ENCODE measurements at regions not wholly inside any gene's neighbourhood (a gene's known extent, or its start where the extent isn't known, plus 50 kb on each side); places are given as distances from the start of the nearest gene placed in this dataset.

DNA sequence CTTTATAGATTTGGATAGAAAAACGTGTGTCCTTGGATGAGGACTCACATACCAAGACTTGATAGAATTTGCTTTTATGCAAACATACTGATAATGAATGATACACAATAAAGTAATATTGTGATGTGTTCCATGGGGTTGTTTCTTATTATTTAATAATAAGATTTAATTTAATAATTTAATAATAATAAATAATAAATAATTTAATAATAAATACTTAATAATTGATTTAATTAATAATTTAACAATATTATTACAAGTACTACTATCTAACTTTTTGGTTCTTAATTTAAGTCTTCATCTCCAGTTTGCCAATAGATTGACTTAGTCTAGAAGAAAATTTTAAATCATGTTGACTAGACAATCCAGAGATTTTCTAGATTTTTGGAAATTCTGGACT is 909.2 kb upstream of the PCDH20 start:
- no peak for TF ChIP-seq EZH2phosphoT487 (IDR thresholded peaks at IDR 0.05; ENCODE audit: borderline replicate concordance, low read length)
- TF ChIP-seq, protein P1, sequence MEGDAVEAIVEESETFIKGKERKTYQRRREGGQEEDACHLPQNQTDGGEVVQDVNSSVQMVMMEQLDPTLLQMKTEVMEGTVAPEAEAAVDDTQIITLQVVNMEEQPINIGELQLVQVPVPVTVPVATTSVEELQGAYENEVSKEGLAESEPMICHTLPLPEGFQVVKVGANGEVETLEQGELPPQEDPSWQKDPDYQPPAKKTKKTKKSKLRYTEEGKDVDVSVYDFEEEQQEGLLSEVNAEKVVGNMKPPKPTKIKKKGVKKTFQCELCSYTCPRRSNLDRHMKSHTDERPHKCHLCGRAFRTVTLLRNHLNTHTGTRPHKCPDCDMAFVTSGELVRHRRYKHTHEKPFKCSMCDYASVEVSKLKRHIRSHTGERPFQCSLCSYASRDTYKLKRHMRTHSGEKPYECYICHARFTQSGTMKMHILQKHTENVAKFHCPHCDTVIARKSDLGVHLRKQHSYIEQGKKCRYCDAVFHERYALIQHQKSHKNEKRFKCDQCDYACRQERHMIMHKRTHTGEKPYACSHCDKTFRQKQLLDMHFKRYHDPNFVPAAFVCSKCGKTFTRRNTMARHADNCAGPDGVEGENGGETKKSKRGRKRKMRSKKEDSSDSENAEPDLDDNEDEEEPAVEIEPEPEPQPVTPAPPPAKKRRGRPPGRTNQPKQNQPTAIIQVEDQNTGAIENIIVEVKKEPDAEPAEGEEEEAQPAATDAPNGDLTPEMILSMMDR (IDR thresholded peaks at IDR 0.05; ENCODE audit: low read depth, low read length, poor library complexity, severe bottlenecking) = no peak
- H3K4me1 ChIP-seq (ENCODE audit: control insufficient read depth, low read length) = peaks cover 15% of the 10 kb centered on the region
- H3F3A ChIP-seq (ENCODE audit: control insufficient read depth, insufficient read depth) = no peaks in the 10 kb centered on the region
- H4K20me1 ChIP-seq (ENCODE audit: control insufficient read depth, insufficient read depth, low read depth, low read length) = no peaks in the 10 kb centered on the region
- H3K4me2 ChIP-seq (ENCODE audit: low read length) = no peak overlapping the region
- H3K4me3 ChIP-seq (ENCODE audit: low read length) = no peak overlapping the region
- H3K36me3 ChIP-seq (ENCODE audit: control insufficient read depth, low read length) = 0 out of 2 replicates have a peak, but pooled peaks cover 3% of the 10 kb centered on the region
- no peaks in the 10 kb centered on the region for H3K79me2 ChIP-seq (ENCODE audit: control insufficient read depth, low read length)
- no peak overlapping the region for H3K27ac ChIP-seq (ENCODE audit: low read depth, low read length)
- 0 out of 2 replicates have a peak, but pooled peaks cover 3% of the 10 kb centered on the region for H3K9me3 ChIP-seq (ENCODE audit: control insufficient read depth, insufficient read depth, low read length)
- H3K9me2 ChIP-seq (replicated peaks; ENCODE audit: control insufficient read depth, low read length) = no peaks in the 10 kb centered on the region
- H3K27me3 ChIP-seq (ENCODE audit: control insufficient read depth, low read length) = no peaks in the 10 kb centered on the region

DNA sequence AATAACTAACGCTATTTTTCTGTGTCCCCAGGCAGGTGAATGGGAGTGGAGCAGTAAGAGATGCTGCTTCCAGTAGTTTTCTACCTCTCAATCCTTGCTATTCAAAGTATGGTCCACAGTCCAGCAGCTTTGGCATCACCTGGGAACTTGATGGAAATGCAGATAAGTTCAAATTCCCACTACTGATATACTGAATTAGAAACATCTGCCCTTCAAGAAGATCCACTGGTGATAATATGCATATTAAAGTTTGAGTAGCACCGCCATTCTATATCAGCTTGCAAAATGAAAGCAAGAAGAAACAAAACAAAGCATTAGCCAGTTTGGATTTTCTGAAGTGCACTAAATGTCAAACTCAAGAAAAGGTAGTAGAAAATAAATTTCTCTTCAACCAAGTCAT is 906.2 kb upstream of the PCDH20 start:
- 0 out of 2 replicates have a peak, but pooled peaks cover 3% of the 10 kb centered on the region for H3K36me3 ChIP-seq (ENCODE audit: control insufficient read depth, low read length)
- no peaks in the 10 kb centered on the region for H3K79me2 ChIP-seq (ENCODE audit: control insufficient read depth, low read length)
- H3F3A ChIP-seq (ENCODE audit: control insufficient read depth, insufficient read depth) = no peaks in the 10 kb centered on the region
- H3K27ac ChIP-seq (ENCODE audit: low read depth, low read length) = no peak overlapping the region
- peaks cover 15% of the 10 kb centered on the region for H3K4me1 ChIP-seq (ENCODE audit: control insufficient read depth, low read length)
- H4K20me1 ChIP-seq (ENCODE audit: control insufficient read depth, insufficient read depth, low read depth, low read length) = no peaks in the 10 kb centered on the region
- no peaks in the 10 kb centered on the region for H3K27me3 ChIP-seq (ENCODE audit: control insufficient read depth, low read length)
- H3K4me3 ChIP-seq (ENCODE audit: low read length) = no peak overlapping the region
- no peaks in the 10 kb centered on the region for H3K9me2 ChIP-seq (replicated peaks; ENCODE audit: control insufficient read depth, low read length)
- H3K4me2 ChIP-seq (ENCODE audit: low read length) = no peak overlapping the region
- no peaks in the 10 kb centered on the region for H3K9me3 ChIP-seq (ENCODE audit: control insufficient read depth, insufficient read depth, low read length)
- TF ChIP-seq, protein P1 (IDR thresholded peaks at IDR 0.05; ENCODE audit: low read depth, low read length, poor library complexity, severe bottlenecking) = no peak
- no peak for TF ChIP-seq EZH2phosphoT487 (IDR thresholded peaks at IDR 0.05; ENCODE audit: borderline replicate concordance, low read length)

DNA sequence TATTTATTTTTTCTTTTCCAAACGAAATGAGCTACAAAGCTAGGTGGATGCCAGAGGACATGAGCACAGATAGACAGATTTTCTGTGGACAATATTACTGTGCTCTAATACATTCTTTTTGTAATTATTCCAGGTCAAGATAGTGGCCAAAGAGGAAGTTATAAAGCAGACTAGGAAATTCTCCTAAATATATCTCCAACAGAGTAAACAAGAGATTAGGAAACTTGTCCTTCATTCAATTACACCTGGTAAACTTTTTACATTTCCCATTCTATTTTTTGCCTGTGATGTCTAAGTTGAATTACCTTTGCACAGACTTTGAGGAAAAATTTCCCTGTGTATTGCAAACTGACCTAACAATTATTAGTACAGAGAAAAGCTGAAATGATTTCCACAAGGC is 905.5 kb upstream of the PCDH20 start:
- 0 out of 2 replicates have a peak, but pooled peaks cover 3% of the 10 kb centered on the region for H3K36me3 ChIP-seq (ENCODE audit: control insufficient read depth, low read length)
- H3K4me3 ChIP-seq (ENCODE audit: low read length) = peak overlapping the region; percentile 10; the same call in 1 of the 2 replicates
- H3K9me2 ChIP-seq (replicated peaks; ENCODE audit: control insufficient read depth, low read length) = no peaks in the 10 kb centered on the region
- no peak overlapping the region for H3K27ac ChIP-seq (ENCODE audit: low read depth, low read length)
- H3F3A ChIP-seq (ENCODE audit: control insufficient read depth, insufficient read depth) = no peaks in the 10 kb centered on the region
- no peaks in the 10 kb centered on the region for H3K27me3 ChIP-seq (ENCODE audit: control insufficient read depth, low read length)
- peaks cover 15% of the 10 kb centered on the region for H3K4me1 ChIP-seq (ENCODE audit: control insufficient read depth, low read length)
- H4K20me1 ChIP-seq (ENCODE audit: control insufficient read depth, insufficient read depth, low read depth, low read length) = no peaks in the 10 kb centered on the region
- H3K9me3 ChIP-seq (ENCODE audit: control insufficient read depth, insufficient read depth, low read length) = no peaks in the 10 kb centered on the region
- peak overlapping the region; percentile 9 for H3K4me2 ChIP-seq (ENCODE audit: low read length)
- H3K79me2 ChIP-seq (ENCODE audit: control insufficient read depth, low read length) = no peaks in the 10 kb centered on the region
- no peak for TF ChIP-seq EZH2phosphoT487 (IDR thresholded peaks at IDR 0.05; ENCODE audit: borderline replicate concordance, low read length)
- TF ChIP-seq, protein P1 (IDR thresholded peaks at IDR 0.05; ENCODE audit: low read depth, low read length, poor library complexity, severe bottlenecking) = no peak
